GM10248 (cell line): ENCODE measurements at regions not wholly inside any gene's neighbourhood (a gene's known extent, or its start where the extent isn't known, plus 50 kb on each side); places are given as distances from the start of the nearest gene placed in this dataset.

Experiments used
- CTCF ChIA-PET: fragments of 300-600 bp; sonication (Branson Sonifier 250); formaldehyde crosslinking; extraction: SDS; loops from one replicate; lab custom pipeline; 2021; ENCODE audit warnings: antibody characterized with exemption; lab: Yijun Ruan, JAX
- POLR2A ChIA-PET: fragments of 350-650 bp; sonication (Branson Sonifier 250); formaldehyde crosslinking; extraction: SDS; loops from one replicate; lab custom pipeline; 2020; ENCODE audit warnings: antibody characterized with exemption; lab: Yijun Ruan, JAX
- DNase-seq: peaks from one replicate; pipeline ENCODE4 v3.0.0; 2012; ENCODE audit errors: extremely low spot score
- TF ChIP-seq, protein P1 (sequence below): IDR thresholded peaks from 2 replicates; pipeline ENCODE4 v1.5.1; 2012; ENCODE audit warnings: mild to moderate bottlenecking, low read depth; ENCODE audit errors: extremely low read depth, missing control alignments, control extremely low read depth

DNA sequence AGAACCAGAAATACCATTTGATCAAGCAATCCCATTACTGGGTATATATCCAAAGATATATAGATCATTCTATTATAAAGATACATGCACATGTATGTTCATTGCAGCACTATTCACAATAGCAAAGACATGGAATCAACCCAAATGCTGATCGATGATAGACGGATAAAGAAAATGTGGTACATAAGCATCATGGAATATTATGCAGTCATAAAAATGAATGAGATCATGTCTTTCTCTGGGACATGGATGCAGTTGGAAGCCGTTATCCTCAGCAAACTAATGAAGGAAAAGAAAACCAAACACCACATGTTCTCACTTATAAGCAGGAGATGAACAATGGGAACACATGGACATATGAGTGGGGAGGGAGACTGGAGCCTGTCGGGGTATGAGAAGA is 1540.9 kb upstream of the MIR17HG start:
- TF ChIP-seq, protein P1, sequence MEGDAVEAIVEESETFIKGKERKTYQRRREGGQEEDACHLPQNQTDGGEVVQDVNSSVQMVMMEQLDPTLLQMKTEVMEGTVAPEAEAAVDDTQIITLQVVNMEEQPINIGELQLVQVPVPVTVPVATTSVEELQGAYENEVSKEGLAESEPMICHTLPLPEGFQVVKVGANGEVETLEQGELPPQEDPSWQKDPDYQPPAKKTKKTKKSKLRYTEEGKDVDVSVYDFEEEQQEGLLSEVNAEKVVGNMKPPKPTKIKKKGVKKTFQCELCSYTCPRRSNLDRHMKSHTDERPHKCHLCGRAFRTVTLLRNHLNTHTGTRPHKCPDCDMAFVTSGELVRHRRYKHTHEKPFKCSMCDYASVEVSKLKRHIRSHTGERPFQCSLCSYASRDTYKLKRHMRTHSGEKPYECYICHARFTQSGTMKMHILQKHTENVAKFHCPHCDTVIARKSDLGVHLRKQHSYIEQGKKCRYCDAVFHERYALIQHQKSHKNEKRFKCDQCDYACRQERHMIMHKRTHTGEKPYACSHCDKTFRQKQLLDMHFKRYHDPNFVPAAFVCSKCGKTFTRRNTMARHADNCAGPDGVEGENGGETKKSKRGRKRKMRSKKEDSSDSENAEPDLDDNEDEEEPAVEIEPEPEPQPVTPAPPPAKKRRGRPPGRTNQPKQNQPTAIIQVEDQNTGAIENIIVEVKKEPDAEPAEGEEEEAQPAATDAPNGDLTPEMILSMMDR = no peak
- CTCF ChIA-PET = no interaction called here
- POLR2A ChIA-PET = no interaction called here
- DNase-seq = no peak

DNA sequence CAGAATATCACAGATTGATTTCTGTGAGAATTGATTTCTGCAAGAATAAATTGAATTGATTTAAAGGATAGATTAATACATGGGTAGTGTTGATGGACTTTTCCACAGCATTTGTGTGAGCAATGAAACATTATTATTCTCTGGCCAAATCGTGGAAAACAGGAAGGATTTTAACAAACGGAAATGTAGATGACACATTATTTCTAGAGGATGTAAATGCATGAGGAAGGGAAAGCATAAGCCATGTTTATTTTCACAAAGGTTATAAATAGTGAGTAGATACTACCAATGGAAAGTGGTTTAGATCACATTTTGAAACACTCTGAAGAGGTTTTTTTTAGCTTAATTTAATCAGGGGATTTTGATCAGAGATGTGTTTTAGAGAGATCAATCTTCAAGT is 1534.6 kb upstream of the MIR17HG start:
- ChIA-PET POLR2A (no interaction called here), CTCF (interaction anchor here (1.4 kb wide), 1 partner anchor 9 kb away, joined by 3 read pairs; no protein-coding TSS in a partner anchor)
- no peak for DNase-seq
- TF ChIP-seq, protein P1 = no peak

DNA sequence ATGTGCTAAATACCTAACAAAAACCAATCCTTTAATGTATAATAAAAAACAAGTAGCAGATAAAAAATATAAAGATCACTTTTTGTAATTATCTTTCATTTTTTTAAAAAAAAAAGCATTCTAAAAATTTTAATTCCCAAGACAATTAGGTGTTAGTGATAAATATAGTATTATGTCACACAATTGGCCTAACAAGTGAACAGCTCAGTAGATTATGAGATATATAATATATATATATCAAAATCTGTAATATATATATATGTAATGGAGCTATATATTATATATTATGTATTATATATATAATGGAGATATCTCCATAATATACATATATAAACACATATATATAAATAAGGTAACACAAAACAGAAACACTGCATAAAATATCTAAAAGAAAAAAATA is 1531.1 kb upstream of the MIR17HG start:
- CTCF ChIA-PET = interaction anchor here (1.3 kb wide), 1 partner anchor 32 kb away, joined by 3 read pairs; no protein-coding TSS in a partner anchor
- TF ChIP-seq, protein P1 = no peak
- POLR2A ChIA-PET = no interaction called here
- no peak for DNase-seq

DNA sequence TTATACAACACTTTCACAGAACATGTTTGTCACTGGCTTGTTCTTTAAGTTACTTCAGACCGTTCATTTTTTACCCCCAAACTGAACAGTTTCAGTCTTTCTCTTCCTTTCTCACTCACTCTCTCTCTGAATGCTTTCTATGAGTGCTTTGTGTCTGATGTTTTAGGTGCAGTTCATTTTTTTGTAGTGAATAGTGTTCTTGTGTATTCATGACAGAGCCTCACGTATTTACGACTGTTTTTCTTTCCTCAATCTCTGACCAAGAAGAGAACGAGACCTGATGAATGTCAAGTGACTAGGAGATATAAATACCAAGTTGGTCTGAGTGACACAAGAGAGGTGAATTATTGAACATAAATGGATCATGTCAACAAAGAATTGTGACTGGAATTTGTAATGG is 1525.0 kb upstream of the MIR17HG start:
- CTCF ChIA-PET = no interaction called here
- TF ChIP-seq, protein P1 = no peak
- DNase-seq = no peak
- POLR2A ChIA-PET = no interaction called here

DNA sequence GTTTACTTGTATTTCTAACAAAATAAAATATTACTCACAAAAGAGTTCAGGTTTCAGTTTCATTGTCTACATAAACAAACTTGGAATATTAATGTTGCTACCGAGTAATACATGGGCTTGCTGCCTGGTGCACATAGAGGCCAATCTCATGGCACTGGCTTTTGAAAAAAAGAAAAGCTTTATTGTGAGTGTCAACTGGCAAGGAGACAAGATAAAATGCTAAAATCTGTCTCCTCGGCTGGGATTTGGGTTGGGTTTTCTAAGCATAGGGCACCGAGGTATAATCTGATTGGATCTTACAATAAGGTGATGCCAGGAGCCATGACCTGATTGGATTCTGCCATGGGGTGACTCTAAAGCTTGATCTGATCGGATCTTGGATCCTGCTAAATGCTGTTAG is 1519.9 kb upstream of the MIR17HG start:
- TF ChIP-seq, protein P1 = no peak
- CTCF ChIA-PET = no interaction called here
- no peak for DNase-seq
- POLR2A ChIA-PET = no interaction called here

DNA sequence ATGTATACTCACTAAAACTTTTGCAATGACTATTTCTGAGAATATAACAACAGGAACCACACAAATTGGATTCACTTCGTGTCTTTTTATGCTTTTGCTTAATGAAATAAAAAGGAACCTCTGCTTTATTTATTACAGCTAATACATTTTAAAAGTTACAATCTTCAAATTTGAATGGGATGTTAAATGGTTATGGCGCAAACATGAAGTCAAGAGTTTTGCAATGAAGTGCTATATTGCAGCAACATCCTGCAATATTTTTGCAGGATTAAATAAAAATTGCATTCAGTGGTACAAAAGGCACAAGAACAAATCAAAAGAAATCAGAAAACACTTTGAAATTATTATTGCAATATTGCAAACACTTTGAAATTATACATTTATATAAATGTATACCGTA is 1519.0 kb upstream of the MIR17HG start:
- no peak for DNase-seq
- CTCF ChIA-PET = no interaction called here
- TF ChIP-seq, protein P1 = no peak
- POLR2A ChIA-PET = no interaction called here

DNA sequence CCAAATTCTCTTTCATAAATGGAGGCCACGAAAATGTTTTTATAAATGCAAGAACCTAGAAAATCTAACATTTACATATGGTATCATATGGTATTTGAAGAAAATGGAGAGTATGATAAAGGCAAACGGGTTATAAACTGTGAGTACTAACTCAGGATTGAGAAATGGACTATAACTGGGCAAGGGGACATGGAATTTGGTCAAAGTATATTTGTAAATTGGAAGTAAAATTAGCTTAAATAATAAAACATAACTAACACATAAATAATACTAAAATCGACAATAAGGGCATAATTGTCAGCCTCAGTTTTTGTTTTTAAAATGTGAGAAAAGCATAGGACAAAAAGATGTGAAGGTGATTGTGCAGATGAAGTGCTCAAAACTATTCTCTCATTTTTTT is 1516.3 kb upstream of the MIR17HG start:
- ChIA-PET POLR2A (no interaction called here), CTCF (no interaction called here)
- no peak for DNase-seq
- TF ChIP-seq, protein P1 = no peak
